Karpas-422 (cell line): ENCODE measurements at regions not wholly inside any gene's neighbourhood (a gene's known extent, or its start where the extent isn't known, plus 50 kb on each side); places are given as distances from the start of the nearest gene placed in this dataset.
"Not testable (repeated sequence)": the region's sequence is repeated elsewhere in the genome, so short reads cannot be mapped to it uniquely, and the experiment has no call there.

Source experiments
- DNase-seq: peaks from one replicate; pipeline ENCODE4 v3.0.0-alpha.2; 2015
- H2AFZ ChIP-seq: fragments of 200-600 bp; sonication (generic); 2 replicates; pipeline ENCODE4 v1.6.1; 2014; ENCODE audit warnings: antibody characterized with exemption, low read length, mixed read lengths
- H3K27ac ChIP-seq: fragments of 200-600 bp; sonication (generic); 2 replicates; pipeline ENCODE4 v1.5.1; 2014; ENCODE audit warnings: mild to moderate bottlenecking, low read length, moderate library complexity
- H3K27me3 ChIP-seq: fragments of 200-600 bp; sonication (generic); 2 replicates; pipeline ENCODE4 v1.6.1; 2014; ENCODE audit warnings: low read length, mixed read lengths
- H3K36me3 ChIP-seq: fragments of 200-600 bp; sonication (generic); 2 replicates; pipeline ENCODE4 v1.6.1; 2014; ENCODE audit warnings: low read length, mixed read lengths; ENCODE audit not compliant: insufficient read depth
- H3K4me1 ChIP-seq: fragments of 200-600 bp; sonication (generic); 2 replicates; pipeline ENCODE4 v1.6.1; 2014; ENCODE audit warnings: mild to moderate bottlenecking, low read length, mixed read lengths
- H3K4me2 ChIP-seq: fragments of 200-600 bp; sonication (generic); 2 replicates; pipeline ENCODE4 v1.6.1; 2014; ENCODE audit warnings: low read length, low read depth, mild to moderate bottlenecking; ENCODE audit not compliant: poor library complexity, severe bottlenecking
- H3K4me3 ChIP-seq: fragments of 200-600 bp; sonication (generic); 2 replicates; pipeline ENCODE4 v1.5.1; 2014; ENCODE audit warnings: mild to moderate bottlenecking, antibody characterized with exemption, low read length, mixed read lengths
- H3K79me2 ChIP-seq: fragments of 200-600 bp; sonication (generic); 2 replicates; pipeline ENCODE4 v1.6.1; 2014; ENCODE audit warnings: mild to moderate bottlenecking, low read length, mixed read lengths
- H3K9ac ChIP-seq: fragments of 200-600 bp; sonication (generic); 2 replicates; pipeline ENCODE4 v1.6.0; 2014; ENCODE audit warnings: low read length
- H3K9me2 ChIP-seq: fragments of 200-600 bp; sonication (generic), shearing (Covaris generic); replicated peaks from 2 replicates; pipeline ENCODE4 v1.6.0; 2014; ENCODE audit warnings: mild to moderate bottlenecking, low read length, moderate library complexity; ENCODE audit not compliant: insufficient read depth
- H3K9me3 ChIP-seq: fragments of 300-700, 200-600 bp; sonication (generic); 2 replicates; pipeline ENCODE4 v1.6.1; 2014; ENCODE audit warnings: low read length, mixed read lengths
- H4K20me1 ChIP-seq: fragments of 200-600 bp; sonication (generic); 2 replicates; pipeline ENCODE4 v1.6.1; 2014; ENCODE audit warnings: mild to moderate bottlenecking, antibody characterized with exemption, low read length, low read depth; ENCODE audit not compliant: insufficient read depth

- no peaks in the 10 kb centered on the region for H3K4me1 ChIP-seq
- no peaks in the 10 kb centered on the region for H3K27me3 ChIP-seq
- no peak for DNase-seq
- H3K9me3 ChIP-seq, result no peaks in the 10 kb centered on the region
- H3K4me2 ChIP-seq, result no peak overlapping the region
- no peaks in the 10 kb centered on the region for H3K79me2 ChIP-seq
- H4K20me1 ChIP-seq, result no peaks in the 10 kb centered on the region
- H3K9me2 ChIP-seq, result no peaks in the 10 kb centered on the region
- no peaks in the 10 kb centered on the region for H3K36me3 ChIP-seq
- no peak overlapping the region for H3K27ac ChIP-seq
- no peak overlapping the region for H2AFZ ChIP-seq
- H3K9ac ChIP-seq, result no peak overlapping the region
- H3K4me3 ChIP-seq, result no peak overlapping the region
Measured at GRCh38 chr1:157249326-157249725, 111.1 kb upstream of the ETV3 start.

GRCh38 chr1:157247764-157248049 lies 109.5 kb upstream of the ETV3 start:
- not testable (repeated sequence) for H3K9me2 ChIP-seq, H2AFZ ChIP-seq, H3K4me1 ChIP-seq, DNase-seq, H3K79me2 ChIP-seq, H3K36me3 ChIP-seq, H3K27ac ChIP-seq, H4K20me1 ChIP-seq, H3K9me3 ChIP-seq, H3K4me3 ChIP-seq, H3K9ac ChIP-seq, H3K4me2 ChIP-seq, H3K27me3 ChIP-seq

- no peak overlapping the region for H3K9ac ChIP-seq
- H3K4me1 ChIP-seq, result no peaks in the 10 kb centered on the region
- H4K20me1 ChIP-seq, result no peaks in the 10 kb centered on the region
- H3K27me3 ChIP-seq, result no peaks in the 10 kb centered on the region
- H3K9me2 ChIP-seq, result no peaks in the 10 kb centered on the region
- no peak overlapping the region for H2AFZ ChIP-seq
- no peak for DNase-seq
- H3K27ac ChIP-seq, result no peak overlapping the region
- H3K9me3 ChIP-seq, result no peaks in the 10 kb centered on the region
- H3K36me3 ChIP-seq, result no peaks in the 10 kb centered on the region
- H3K79me2 ChIP-seq, result no peaks in the 10 kb centered on the region
- no peak overlapping the region for H3K4me3 ChIP-seq
- no peak overlapping the region for H3K4me2 ChIP-seq
Measured at GRCh38 chr1:157247005-157247763, 109.0 kb upstream of the ETV3 start.

- H3K4me3 ChIP-seq, result no peak overlapping the region
- no peaks in the 10 kb centered on the region for H3K79me2 ChIP-seq
- no peak for DNase-seq
- no peaks in the 10 kb centered on the region for H3K4me1 ChIP-seq
- H3K27ac ChIP-seq, result no peak overlapping the region
- H3K4me2 ChIP-seq, result no peak overlapping the region
- H2AFZ ChIP-seq, result no peak overlapping the region
- H3K9me3 ChIP-seq, result no peaks in the 10 kb centered on the region
- no peaks in the 10 kb centered on the region for H3K36me3 ChIP-seq
- no peaks in the 10 kb centered on the region for H4K20me1 ChIP-seq
- no peaks in the 10 kb centered on the region for H3K9me2 ChIP-seq
- no peaks in the 10 kb centered on the region for H3K27me3 ChIP-seq
- H3K9ac ChIP-seq, result no peak overlapping the region
Measured at GRCh38 chr1:157245823-157246222, 107.6 kb upstream of the ETV3 start.

- Histone ChIP-seq H3K9ac (no peak overlapping the region), H3K27me3 (no peaks in the 10 kb centered on the region), H3K4me1 (no peaks in the 10 kb centered on the region), H3K9me3 (no peaks in the 10 kb centered on the region), H3K9me2 (no peaks in the 10 kb centered on the region), H4K20me1 (no peaks in the 10 kb centered on the region), H3K27ac (no peak overlapping the region), H3K4me3 (no peak overlapping the region), H3K79me2 (no peaks in the 10 kb centered on the region), H3K4me2 (no peak overlapping the region), H2AFZ (no peak overlapping the region), H3K36me3 (no peaks in the 10 kb centered on the region)
- no peak for DNase-seq
Measured at GRCh38 chr1:157241185-157241538, 103.0 kb upstream of the ETV3 start.

GRCh38 chr1:157240495-157241184 lies 102.4 kb upstream of the ETV3 start:
- no peaks in the 10 kb centered on the region for H3K9me2 ChIP-seq
- no peak overlapping the region for H3K4me3 ChIP-seq
- H3K4me1 ChIP-seq, result no peaks in the 10 kb centered on the region
- no peaks in the 10 kb centered on the region for H3K27me3 ChIP-seq
- no peaks in the 10 kb centered on the region for H4K20me1 ChIP-seq
- H3K27ac ChIP-seq, result no peak overlapping the region
- H3K9ac ChIP-seq, result no peak overlapping the region
- no peaks in the 10 kb centered on the region for H3K79me2 ChIP-seq
- no peak for DNase-seq
- no peak overlapping the region for H2AFZ ChIP-seq
- no peak overlapping the region for H3K4me2 ChIP-seq
- no peaks in the 10 kb centered on the region for H3K36me3 ChIP-seq
- H3K9me3 ChIP-seq, result no peaks in the 10 kb centered on the region

GRCh38 chr1:157239936-157240335 lies 101.7 kb upstream of the ETV3 start:
- Histone ChIP-seq H3K36me3 (no peaks in the 10 kb centered on the region), H2AFZ (no peak overlapping the region), H3K4me3 (no peak overlapping the region), H3K4me1 (no peaks in the 10 kb centered on the region), H3K27me3 (no peaks in the 10 kb centered on the region), H3K9me2 (no peaks in the 10 kb centered on the region), H4K20me1 (no peaks in the 10 kb centered on the region), H3K9ac (no peak overlapping the region), H3K27ac (no peak overlapping the region), H3K9me3 (no peaks in the 10 kb centered on the region), H3K79me2 (no peaks in the 10 kb centered on the region), H3K4me2 (no peak overlapping the region)
- no peak for DNase-seq

GRCh38 chr1:157238585-157238984 lies 100.4 kb upstream of the ETV3 start:
- Histone ChIP-seq H3K4me1 (no peaks in the 10 kb centered on the region), H3K4me2 (no peak overlapping the region), H3K27me3 (no peaks in the 10 kb centered on the region), H3K27ac (no peak overlapping the region), H3K36me3 (no peaks in the 10 kb centered on the region), H3K9me2 (no peaks in the 10 kb centered on the region), H3K4me3 (no peak overlapping the region), H3K9me3 (no peaks in the 10 kb centered on the region), H3K79me2 (no peaks in the 10 kb centered on the region), H2AFZ (no peak overlapping the region), H4K20me1 (no peaks in the 10 kb centered on the region), H3K9ac (no peak overlapping the region)
- no peak for DNase-seq
